ENCODE measurements at regions not wholly inside any gene's neighbourhood (a gene's known extent, or its start where the extent isn't known, plus 50 kb on each side); places are given as distances from the start of the nearest gene placed in this dataset.

DNA sequence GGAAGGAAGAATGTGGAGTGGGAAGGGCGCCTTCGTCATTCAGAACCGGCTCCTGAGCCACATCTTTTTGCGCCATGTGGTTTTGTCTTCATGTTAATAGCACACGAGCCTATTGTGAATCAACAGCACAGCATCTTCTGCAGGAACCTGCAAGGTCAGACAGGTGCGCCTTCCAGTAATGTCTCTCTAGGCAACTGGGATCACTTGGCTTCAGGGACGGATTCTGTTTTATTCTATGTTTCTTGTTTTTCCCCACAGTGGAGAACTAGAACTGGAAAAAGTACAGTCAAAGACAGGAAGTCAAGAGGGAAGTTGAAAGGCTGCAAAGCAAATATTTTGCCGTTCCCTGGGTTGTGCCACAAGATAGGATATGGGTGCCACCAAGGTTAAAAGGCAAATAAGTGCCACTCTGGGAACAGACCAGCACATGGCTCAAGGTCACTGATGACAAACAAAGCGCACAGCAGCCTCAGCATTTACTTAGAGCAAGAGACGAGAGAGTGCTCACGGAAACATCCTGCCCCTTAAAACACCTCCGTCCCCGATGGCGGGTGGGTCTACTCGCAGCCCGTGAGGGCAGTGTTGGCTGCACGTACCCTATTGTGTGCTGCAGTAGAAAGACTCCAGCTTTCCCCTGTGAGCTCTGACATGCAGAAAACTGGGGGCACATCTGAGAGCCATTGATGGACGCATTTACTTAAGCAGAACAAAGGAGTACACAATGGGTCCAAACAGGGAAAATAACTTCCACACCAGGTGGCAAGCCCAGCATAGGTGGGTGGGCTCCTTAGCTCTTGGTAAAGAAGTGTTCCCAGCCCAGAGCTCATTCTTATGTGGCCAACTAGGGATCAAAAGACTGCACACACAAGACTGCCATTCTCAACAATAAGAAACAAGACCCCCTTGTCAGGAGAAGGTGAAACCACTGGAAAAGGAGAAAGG is 107.2 kb upstream of the PARD3B start (continued):
- TF ChIP-seq, protein P1, sequence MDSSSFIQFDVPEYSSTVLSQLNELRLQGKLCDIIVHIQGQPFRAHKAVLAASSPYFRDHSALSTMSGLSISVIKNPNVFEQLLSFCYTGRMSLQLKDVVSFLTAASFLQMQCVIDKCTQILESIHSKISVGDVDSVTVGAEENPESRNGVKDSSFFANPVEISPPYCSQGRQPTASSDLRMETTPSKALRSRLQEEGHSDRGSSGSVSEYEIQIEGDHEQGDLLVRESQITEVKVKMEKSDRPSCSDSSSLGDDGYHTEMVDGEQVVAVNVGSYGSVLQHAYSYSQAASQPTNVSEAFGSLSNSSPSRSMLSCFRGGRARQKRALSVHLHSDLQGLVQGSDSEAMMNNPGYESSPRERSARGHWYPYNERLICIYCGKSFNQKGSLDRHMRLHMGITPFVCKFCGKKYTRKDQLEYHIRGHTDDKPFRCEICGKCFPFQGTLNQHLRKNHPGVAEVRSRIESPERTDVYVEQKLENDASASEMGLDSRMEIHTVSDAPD (CRISPR knock-in tag; IDR thresholded peaks at IDR 0.05), result no peak
- TF ChIP-seq ZC3H4 (CRISPR knock-in tag; IDR thresholded peaks at IDR 0.05; ENCODE audit: borderline replicate concordance), result no peak
- peak; percentile 45; the same call in 1 of the 2 replicates for TF ChIP-seq NFIC (IDR thresholded peaks at IDR 0.05; ENCODE audit: low read length)
- TF ChIP-seq, protein P2, sequence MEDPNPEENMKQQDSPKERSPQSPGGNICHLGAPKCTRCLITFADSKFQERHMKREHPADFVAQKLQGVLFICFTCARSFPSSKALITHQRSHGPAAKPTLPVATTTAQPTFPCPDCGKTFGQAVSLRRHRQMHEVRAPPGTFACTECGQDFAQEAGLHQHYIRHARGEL (CRISPR knock-in tag; IDR thresholded peaks at IDR 0.05), result no peak
- TF ChIP-seq, protein P3, sequence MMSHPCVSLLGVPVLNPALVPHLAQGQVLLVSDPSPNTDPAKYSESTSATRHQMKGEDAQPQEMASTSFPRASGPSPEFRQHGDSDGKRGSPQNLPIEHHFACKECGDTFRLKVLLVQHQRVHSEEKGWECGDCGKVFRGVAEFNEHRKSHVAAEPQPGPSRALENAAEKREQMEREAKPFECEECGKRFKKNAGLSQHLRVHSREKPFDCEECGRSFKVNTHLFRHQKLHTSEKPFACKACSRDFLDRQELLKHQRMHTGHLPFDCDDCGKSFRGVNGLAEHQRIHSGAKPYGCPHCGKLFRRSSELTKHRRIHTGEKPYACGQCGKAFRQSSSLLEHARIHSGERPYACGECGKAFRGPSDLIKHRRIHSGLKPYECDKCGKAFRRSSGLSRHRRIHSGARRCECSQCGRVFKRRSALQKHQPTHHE (CRISPR knock-in tag; IDR thresholded peaks at IDR 0.05; ENCODE audit: borderline replicate concordance), result no peak; the same call in 1 of the 2 replicates
- no peak for TF ChIP-seq MXD4 (CRISPR knock-in tag; IDR thresholded peaks at IDR 0.05)
- TF ChIP-seq PRPF4 (IDR thresholded peaks at IDR 0.05; ENCODE audit: low read depth, low read length, poor library complexity, severe bottlenecking), result no peak
- TF ChIP-seq REPIN1 (CRISPR knock-in tag; IDR thresholded peaks at IDR 0.05; ENCODE audit: borderline replicate concordance, low read depth), result no peak
- TF ChIP-seq ZNF326 (CRISPR knock-in tag; IDR thresholded peaks at IDR 0.05; ENCODE audit: borderline replicate concordance), result no peak
- 0 out of 2 replicates have a peak, but pooled peaks have one; percentile 26 for TF ChIP-seq GFI1 (CRISPR knock-in tag; IDR thresholded peaks at IDR 0.05; ENCODE audit: borderline replicate concordance)
- no peak for TF ChIP-seq ZNF225 (CRISPR knock-in tag; IDR thresholded peaks at IDR 0.05)
- no peak for TF ChIP-seq EZH2 (conservative IDR thresholded peaks at IDR 0.05; ENCODE audit: low read depth, low read length)
- TF ChIP-seq MEIS2 (CRISPR knock-in tag; IDR thresholded peaks at IDR 0.05), result peak; percentile 32; the same call in 1 of the 2 replicates
- no peak for TF ChIP-seq HNRNPL (IDR thresholded peaks at IDR 0.05; ENCODE audit: low read depth, low read length)
- TF ChIP-seq, protein P4, sequence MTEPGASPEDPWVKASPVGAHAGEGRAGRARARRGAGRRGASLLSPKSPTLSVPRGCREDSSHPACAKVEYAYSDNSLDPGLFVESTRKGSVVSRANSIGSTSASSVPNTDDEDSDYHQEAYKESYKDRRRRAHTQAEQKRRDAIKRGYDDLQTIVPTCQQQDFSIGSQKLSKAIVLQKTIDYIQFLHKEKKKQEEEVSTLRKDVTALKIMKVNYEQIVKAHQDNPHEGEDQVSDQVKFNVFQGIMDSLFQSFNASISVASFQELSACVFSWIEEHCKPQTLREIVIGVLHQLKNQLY (CRISPR knock-in tag; IDR thresholded peaks at IDR 0.05), result no peak
- TF ChIP-seq, protein P5, sequence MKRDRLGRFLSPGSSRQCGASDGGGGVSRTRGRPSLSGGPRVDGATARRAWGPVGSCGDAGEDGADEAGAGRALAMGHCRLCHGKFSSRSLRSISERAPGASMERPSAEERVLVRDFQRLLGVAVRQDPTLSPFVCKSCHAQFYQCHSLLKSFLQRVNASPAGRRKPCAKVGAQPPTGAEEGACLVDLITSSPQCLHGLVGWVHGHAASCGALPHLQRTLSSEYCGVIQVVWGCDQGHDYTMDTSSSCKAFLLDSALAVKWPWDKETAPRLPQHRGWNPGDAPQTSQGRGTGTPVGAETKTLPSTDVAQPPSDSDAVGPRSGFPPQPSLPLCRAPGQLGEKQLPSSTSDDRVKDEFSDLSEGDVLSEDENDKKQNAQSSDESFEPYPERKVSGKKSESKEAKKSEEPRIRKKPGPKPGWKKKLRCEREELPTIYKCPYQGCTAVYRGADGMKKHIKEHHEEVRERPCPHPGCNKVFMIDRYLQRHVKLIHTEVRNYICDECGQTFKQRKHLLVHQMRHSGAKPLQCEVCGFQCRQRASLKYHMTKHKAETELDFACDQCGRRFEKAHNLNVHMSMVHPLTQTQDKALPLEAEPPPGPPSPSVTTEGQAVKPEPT (CRISPR knock-in tag; IDR thresholded peaks at IDR 0.05; ENCODE audit: low read depth), result 0 out of 2 replicates have a peak, but pooled peaks have one; percentile 11
- no peak for TF ChIP-seq HCFC1 (IDR thresholded peaks at IDR 0.05; ENCODE audit: low read depth, low read length)
- TF ChIP-seq SOX6 (IDR thresholded peaks at IDR 0.05), result no peak
- TF ChIP-seq SOX6 (CRISPR knock-in tag; IDR thresholded peaks at IDR 0.05), result peak; percentile 89
- TF ChIP-seq NCOR1 (IDR thresholded peaks at IDR 0.05; ENCODE audit: borderline replicate concordance, low read length), result no peak
- no peak; the same call in 1 of the 2 replicates for TF ChIP-seq ZNF234 (CRISPR knock-in tag; conservative IDR thresholded peaks at IDR 0.05)
